ENCODE measurements at regions not wholly inside any gene's neighbourhood (a gene's known extent, or its start where the extent isn't known, plus 50 kb on each side); places are given as distances from the start of the nearest gene placed in this dataset.

DNA sequence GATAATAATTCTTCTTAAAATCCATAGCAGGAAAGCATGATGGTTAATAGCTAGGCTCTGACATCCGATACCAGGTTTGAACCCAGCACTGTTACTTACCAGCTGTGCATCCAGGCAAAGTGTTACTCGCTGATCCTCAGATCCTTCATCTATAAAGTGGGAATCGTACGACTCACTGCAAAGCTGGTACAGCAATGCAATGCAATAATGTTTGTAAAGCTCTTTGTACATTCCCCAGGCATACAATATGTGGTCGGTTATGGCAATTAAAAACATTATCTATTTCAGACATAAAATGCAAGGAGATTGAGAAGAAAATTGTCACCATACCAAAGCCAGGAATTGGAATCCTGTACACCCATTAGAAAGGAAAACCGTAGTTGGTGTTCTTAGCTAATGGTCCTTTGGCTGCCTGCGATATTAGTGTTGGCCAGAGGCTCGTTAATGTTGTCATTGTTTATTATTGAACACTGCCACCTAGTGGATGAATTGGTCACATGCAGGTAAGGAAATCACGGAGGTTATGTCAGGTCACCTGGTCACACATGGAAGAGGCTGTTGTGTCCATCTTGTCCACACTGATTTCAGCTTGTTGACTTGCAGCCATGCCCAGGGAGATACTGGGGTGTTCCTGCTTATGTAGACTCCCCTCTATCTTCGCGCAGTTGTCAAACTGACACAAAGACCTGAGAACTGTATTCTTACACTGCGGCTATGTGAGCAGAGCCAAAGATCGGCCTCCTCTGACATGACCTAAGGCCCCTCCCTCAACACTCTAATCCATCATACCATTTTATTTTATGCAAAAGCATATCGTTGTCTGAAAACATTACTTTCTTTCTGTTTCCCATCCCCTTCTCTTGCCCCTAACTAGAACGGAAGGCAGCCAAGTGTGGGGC is 87.5 kb upstream of the PPP2R2B start:
- Mint-ChIP-seq H3K27ac (no peak overlapping the region), H3K27me3 (ENCODE audit: low read depth, poor library complexity) (peaks cover 3% of the 10 kb centered on the region), H3K9me3 (no peaks in the 10 kb centered on the region), H3K4me1 (peaks cover 4% of the 10 kb centered on the region), H3K4me3 (no peak overlapping the region), H3K36me3 (ENCODE audit: low read depth) (no peaks in the 10 kb centered on the region)
- TF ChIP-seq, protein P1, sequence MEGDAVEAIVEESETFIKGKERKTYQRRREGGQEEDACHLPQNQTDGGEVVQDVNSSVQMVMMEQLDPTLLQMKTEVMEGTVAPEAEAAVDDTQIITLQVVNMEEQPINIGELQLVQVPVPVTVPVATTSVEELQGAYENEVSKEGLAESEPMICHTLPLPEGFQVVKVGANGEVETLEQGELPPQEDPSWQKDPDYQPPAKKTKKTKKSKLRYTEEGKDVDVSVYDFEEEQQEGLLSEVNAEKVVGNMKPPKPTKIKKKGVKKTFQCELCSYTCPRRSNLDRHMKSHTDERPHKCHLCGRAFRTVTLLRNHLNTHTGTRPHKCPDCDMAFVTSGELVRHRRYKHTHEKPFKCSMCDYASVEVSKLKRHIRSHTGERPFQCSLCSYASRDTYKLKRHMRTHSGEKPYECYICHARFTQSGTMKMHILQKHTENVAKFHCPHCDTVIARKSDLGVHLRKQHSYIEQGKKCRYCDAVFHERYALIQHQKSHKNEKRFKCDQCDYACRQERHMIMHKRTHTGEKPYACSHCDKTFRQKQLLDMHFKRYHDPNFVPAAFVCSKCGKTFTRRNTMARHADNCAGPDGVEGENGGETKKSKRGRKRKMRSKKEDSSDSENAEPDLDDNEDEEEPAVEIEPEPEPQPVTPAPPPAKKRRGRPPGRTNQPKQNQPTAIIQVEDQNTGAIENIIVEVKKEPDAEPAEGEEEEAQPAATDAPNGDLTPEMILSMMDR (IDR thresholded peaks at IDR 0.05): peak; percentile 80
- DNase-seq: peak; percentile 64

DNA sequence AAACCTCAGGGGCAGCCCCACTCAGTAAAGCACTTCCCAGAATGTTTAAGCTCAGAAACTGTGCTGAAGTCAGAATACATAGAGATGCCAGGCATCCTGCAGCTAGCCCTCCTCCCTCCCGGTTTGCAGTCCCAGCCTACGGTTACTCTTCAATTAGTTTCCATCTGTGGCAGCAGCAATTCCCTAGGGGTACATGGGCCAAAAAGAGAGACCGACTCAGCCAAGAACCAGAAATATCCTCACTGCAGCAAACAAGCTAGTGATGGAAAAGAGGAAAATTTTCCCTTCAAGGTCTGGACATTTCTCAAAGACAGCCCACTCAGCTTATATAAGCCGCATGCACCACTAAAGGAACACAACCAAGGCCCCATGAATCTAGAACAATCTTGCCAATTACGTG is 89.1 kb upstream of the PPP2R2B start:
- peaks cover 4% of the 10 kb centered on the region for H3K4me1 Mint-ChIP-seq
- DNase-seq: no peak
- H3K27ac Mint-ChIP-seq: no peak overlapping the region
- peaks cover 3% of the 10 kb centered on the region for H3K27me3 Mint-ChIP-seq (ENCODE audit: low read depth, poor library complexity)
- H3K9me3 Mint-ChIP-seq: no peaks in the 10 kb centered on the region
- H3K4me3 Mint-ChIP-seq: no peak overlapping the region
- no peaks in the 10 kb centered on the region for H3K36me3 Mint-ChIP-seq (ENCODE audit: low read depth)
- TF ChIP-seq, protein P1 (IDR thresholded peaks at IDR 0.05): no peak

DNA sequence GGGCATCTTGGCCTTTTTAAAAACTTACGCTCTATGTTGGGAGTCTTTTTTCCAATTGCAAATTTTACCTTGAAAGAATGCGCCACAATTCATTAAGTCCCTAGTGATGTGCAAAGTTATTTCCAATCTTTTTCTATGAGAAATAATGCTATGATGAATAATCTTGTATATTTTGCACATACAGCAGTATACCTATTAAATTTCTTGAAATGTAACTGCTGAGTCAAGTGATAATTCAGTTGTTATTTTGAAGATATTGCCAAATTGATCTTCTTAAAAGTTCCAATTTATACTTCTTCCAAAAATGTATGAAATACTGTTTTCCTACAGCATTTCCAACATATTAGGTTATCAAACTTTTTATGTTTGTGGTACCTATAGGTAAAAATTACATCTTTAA is 92.8 kb upstream of the PPP2R2B start:
- Mint-ChIP-seq H3K36me3 (ENCODE audit: low read depth) (no peaks in the 10 kb centered on the region), H3K27ac (no peak overlapping the region), H3K4me1 (no peaks in the 10 kb centered on the region), H3K4me3 (no peak overlapping the region), H3K9me3 (no peaks in the 10 kb centered on the region), H3K27me3 (ENCODE audit: low read depth, poor library complexity) (no peaks in the 10 kb centered on the region)
- DNase-seq: no peak
- TF ChIP-seq, protein P1 (IDR thresholded peaks at IDR 0.05): no peak

DNA sequence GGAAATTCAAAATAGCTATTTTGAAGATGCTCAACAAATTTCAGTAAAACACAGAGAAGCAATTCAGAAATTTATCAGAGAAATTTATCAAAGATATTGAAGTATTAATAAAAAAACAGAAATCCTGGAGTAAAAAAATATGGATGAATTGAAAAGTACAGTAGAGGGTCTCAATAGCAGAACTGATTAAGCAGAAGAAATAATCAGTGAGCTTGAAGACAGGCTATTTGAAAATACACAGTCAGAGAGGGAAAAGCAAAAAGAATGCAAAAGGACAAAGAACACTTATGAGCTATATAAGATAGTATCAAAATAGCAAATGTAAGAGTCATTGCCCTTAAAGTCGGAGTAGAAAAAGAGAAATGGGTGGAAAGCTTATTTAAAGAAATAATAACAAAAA is 107.9 kb upstream of the PPP2R2B start:
- TF ChIP-seq, protein P1 (IDR thresholded peaks at IDR 0.05): no peak
- Mint-ChIP-seq H3K27me3 (ENCODE audit: low read depth, poor library complexity) (no peaks in the 10 kb centered on the region), H3K4me1 (no peaks in the 10 kb centered on the region), H3K4me3 (no peak overlapping the region), H3K36me3 (ENCODE audit: low read depth) (peaks cover 5% of the 10 kb centered on the region), H3K9me3 (peaks cover 59% of the 10 kb centered on the region), H3K27ac (no peak overlapping the region)
- DNase-seq: no peak

DNA sequence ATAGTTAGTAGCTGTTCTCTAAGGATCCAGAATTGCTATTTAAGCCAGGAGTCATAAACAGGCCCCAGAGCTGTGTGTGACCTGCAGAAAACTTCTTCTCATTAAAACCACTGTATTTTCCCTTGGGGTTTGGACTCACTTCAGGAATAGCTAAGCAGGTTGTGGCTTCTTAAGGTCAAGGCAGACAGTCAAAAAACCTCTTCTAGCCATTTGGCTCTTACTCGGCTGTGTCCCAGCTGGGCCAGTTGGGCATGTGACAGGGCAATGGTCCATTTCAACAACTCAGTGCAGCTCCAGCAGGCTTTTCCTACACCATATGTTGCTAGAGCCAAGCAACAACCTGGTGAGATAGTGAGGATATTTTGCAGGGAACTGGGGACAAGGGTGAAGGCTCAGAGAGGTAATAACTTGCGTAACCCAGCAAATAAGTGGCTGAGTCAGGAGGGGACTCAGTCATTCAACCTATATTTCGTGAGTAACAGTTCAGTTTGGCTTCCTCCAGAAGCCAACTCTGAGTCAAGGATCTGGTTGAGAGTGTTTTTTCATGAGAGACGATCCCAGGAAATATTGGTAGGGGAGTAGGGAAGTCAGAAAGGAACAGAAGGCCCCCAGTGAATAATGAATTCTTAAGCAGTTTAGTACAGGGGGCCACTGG is 115.4 kb upstream of the PPP2R2B start:
- Mint-ChIP-seq H3K27me3 (ENCODE audit: low read depth, poor library complexity) (peaks cover 6% of the 10 kb centered on the region), H3K27ac (no peak overlapping the region), H3K4me1 (peaks cover 3% of the 10 kb centered on the region), H3K4me3 (no peak overlapping the region), H3K9me3 (peaks cover 23% of the 10 kb centered on the region), H3K36me3 (ENCODE audit: low read depth) (peaks cover 5% of the 10 kb centered on the region)
- TF ChIP-seq, protein P1 (IDR thresholded peaks at IDR 0.05): no peak
- no peak for DNase-seq
